GM21529 (cell line): ENCODE measurements at regions not wholly inside any gene's neighbourhood (a gene's known extent, or its start where the extent isn't known, plus 50 kb on each side); places are given as distances from the start of the nearest gene placed in this dataset.
"Not testable (repeated sequence)": the region's sequence is repeated elsewhere in the genome, so short reads cannot be mapped to it uniquely, and the experiment has no call there.

Experiments
- ATAC-seq: cut with Tn5 transposase; IDR thresholded peaks from one replicate; pipeline ENCODE4 v1.9.1; 2021; ENCODE audit not compliant: unreplicated experiment

DNA sequence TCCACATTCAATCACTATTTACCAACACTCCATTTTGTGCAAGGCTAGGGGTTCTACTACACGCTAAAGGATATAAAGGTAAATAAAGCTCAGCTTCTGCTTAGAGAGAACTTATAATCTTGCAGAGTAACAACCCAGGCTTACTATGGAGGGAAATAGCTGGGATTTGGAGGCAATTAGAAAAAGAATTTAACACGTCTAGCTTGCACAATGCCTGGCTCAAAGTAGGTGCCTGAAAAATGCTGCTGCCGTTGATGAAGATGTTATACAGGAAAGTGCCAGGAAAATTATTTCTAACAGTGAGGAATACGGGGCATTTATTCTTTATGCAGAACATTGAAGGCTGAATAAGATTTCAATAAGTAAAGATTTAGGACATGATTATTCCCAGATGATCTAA lies 214.2 kb downstream of the KITLG start:
- no peak for ATAC-seq

DNA sequence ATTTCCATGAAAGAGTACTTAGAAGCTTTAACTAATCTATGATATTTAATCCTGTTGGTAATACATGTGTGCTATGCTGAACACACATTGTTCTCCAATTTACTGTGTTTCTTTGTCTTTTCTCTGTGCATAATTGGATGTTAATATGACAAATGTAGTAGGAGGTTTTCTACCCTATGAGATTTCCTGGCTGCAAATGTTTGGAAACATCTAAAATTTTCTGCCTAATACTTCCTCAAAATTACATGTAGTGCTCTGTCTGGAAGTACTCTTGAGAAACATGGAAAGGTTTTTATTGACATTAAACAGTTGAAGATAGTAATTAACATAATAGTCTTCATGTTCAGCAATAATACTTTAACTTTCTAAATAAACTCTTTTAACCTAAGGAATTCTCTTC lies 213.0 kb downstream of the KITLG start:
- ATAC-seq: no peak

DNA sequence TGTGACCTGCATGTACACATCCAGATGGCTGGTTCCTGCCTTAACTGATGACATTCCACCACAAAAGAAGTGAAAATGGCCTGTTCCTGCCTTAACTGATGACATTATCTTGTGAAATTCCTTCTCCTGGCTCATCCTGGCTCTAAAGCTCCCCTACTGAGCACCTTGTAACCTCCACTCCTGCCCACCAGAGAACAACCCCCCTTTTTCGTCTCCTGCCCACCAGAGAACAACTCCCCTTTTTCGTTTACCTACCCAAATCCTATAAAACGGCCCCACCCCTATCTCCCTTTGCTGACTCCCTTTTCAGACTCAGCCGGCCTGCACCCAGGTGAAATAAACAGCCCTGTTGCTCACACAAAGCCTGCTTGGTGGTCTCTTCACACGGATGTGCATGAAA lies 212.2 kb downstream of the KITLG start:
- not testable (repeated sequence) for ATAC-seq

DNA sequence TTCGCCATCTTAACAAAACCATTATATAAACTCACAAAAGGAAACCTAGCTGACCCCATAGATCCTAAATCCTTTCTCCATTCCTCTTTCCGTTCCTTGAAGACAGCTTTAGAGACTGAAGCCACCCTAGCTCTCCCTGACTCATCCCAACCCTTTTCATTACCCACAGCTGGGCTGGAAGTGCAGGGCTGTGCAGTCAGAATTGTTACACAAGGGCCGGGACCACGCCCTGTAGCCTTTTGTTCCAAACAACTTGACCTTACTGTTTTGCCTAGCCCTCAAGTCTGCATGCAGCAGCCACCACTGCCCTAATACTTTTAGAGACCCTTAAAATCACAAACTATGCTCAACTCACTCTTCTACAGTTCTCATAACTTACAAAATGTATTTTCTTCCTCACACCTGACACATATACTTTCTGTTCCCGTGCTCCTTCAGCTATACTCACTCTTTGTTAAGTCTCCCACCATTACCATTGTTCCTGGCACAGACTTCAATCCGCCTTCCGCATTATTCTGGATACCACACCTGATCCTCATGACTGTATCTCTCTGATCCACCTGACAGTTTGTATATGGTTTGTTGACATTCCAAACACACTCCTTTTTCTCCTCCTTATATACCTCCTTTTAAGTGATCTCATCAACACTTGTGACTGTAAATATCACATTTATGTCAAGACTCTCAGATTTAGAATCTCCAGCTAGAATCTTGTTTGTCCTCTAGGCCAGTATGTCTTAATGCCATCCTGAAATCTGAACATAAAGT lies 208.7 kb downstream of the KITLG start:
- ATAC-seq: no peak

DNA sequence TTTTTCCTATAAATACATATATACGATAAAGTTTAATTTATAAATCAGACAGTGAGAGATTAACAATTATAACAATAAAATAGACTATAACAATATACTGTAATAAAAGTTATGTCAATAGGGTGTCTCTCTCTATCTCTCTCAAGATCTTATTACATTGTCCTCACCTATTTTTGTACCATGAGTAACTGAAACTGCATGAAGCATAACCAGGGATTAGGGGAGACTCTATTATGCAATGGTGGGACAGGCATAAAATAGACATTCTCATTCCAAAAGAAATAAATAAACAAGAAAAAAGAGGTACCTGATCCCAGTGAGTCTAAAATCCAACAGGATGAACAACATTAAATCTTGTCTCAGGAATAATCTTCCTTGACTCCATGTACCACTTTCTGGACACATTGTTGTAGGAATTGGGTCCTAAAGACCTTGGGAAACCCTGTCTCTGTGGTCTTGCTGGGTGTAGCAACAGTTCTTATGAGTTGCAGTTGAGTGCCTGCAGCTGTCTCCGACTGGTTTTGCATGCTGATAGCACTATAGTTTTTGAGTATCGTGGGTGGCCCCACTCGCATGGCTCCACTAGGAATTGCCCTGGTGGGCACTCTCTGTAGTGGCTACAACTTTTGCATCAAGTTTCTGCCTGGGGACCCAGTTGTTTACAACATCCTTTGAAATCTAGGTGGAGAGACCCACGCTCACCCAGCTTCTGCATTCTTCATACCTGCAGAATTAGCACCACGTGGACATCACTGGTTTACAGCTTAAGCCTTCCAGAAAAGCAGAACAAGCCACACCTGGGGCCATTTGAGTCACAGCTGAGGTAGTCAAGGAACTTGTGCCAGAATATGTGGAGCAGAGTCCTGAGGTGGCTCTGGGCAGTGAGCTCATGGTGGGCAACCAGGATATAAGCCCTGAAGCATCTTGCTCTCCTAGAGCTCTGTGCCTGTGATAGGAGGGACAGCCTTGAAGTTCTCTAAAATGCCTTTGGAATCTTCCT lies 204.7 kb downstream of the KITLG start:
- ATAC-seq: no peak

DNA sequence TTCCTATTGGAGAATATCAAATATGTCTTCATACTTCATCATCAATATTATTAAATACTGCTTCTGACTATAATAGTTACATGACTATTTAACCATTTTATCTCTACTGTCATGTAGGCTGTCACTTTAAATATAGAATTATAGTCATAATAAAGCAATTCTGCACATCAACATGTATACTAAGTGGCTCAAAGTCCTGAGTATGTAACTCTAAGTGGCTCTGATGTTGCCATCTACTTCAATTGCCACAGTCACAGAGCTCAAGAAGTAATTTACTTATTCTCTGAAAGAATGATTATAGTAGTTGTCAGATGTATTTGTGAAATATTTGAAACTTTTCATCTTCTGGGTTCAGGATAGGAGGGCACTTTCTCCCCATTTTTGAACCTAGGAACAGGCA lies 202.3 kb downstream of the KITLG start:
- ATAC-seq: no peak

DNA sequence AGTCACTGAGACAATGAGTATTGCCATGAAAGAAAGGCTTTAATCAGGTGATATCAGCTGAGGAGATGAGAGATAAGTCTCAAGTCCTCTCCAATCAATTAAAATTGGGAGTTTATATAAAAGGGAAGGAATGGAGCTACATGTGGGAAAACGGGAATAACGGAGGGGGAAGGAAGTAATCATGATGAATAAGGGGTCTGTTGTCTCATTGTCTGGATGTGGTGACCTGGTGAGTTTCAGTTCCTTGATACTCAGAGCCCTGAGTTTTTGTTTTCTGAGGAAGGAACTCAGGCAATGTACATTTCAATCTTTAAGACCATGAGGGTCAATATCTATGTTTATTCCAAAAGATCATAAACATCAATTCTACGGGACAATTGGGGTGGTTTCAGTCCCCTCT lies 198.8 kb downstream of the KITLG start:
- no peak for ATAC-seq

DNA sequence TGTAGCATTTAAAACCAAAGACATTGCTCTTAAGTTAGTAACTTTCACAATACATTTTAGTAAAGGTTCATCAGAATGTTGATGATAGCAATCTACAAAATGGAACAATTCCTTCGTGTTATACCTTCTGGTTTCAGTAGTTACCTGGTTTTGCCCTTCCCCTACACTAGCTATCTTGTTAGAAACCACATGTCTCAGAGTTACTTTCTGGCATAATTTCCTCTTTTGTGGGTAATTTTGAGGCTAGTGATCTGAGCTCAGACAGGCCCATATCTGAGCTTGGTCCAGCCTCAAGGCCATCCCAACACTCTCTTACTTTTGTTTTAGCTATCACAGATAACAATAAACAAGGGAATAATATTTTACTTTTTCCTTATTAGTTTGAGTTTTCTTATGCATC lies 196.9 kb downstream of the KITLG start:
- peak; percentile 55 for ATAC-seq

DNA sequence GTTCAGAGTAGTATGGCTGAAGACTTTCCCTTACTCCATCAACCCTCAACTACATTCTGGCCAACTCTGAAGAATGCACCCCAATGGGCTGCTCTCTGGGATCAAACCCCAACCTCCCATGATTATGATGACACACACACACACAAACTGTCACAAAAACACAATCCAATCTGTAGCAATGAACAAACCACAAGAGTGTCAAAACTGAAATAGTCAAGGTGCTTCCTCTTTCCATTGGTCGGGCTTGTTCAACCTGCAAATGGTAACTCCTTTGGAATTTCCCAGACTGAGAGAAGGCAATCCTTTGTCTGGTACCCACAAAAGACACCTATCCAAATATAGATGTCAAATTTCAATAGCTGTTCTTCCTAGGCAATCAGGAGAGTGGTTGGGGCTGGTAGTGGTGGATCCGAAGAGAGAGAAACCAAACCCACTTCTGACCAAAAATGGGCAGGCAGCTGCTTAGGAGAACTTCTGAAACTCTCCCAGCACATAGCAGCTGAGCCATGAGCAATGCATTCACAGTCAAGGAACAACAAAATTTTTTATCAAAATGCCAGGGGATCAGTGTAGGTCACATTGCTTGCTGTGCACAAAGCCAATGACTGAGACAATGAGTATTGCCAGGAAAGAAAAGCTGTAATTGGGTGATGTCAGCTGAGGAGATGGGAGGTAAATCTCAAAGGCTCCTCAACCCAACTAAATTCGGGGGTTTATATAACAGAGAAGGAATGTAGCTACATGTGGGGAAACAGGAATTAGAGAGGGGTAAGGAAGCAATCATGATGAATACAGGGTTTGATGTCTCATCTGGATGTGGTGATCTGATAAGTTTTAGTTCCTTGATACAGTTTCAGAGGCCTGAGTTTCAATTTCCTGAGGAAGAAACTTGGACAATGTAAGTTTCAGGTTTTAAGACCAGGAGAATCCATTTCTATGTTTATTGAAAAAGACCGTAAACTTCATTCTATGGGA lies 191.4 kb downstream of the KITLG start:
- peak; percentile 33 for ATAC-seq

DNA sequence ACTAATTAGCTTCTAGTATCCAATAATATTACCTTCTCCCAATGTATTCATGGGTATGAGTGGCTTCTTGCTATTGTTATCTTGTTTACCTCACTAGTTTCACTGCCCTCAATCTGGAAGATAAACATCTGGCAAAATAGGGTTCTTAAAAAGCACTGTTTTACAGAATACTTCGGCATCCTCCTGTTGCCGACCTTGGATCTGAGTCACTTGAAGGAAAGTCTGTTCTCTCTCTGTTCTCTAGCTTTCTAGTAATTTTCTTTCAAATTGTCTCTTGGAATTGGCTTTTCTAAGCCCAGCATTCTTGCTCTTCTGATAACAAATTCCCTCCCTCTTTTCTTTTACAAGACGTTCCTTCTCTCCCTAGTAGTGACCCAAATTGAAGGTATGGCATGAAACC lies 189.5 kb downstream of the KITLG start:
- no peak for ATAC-seq

DNA sequence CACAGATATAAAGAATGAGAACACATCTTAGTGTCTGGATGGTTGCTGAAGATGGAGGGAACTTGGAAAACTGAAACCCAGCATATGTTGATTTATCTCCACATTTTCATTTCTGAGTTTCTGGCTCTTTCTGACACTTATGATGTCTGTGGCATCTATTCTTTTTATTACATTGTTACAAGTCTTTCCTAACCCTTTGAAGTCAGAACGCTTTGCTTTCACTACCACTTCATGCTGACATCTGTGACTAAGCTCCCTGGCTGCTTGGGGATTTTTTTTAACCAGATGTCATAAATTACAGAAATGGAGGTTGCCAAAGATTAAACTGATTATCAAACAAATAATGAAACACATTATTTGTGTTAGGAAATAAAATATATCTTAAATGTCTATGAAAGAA lies 188.7 kb downstream of the KITLG start:
- ATAC-seq: peak; percentile 50

DNA sequence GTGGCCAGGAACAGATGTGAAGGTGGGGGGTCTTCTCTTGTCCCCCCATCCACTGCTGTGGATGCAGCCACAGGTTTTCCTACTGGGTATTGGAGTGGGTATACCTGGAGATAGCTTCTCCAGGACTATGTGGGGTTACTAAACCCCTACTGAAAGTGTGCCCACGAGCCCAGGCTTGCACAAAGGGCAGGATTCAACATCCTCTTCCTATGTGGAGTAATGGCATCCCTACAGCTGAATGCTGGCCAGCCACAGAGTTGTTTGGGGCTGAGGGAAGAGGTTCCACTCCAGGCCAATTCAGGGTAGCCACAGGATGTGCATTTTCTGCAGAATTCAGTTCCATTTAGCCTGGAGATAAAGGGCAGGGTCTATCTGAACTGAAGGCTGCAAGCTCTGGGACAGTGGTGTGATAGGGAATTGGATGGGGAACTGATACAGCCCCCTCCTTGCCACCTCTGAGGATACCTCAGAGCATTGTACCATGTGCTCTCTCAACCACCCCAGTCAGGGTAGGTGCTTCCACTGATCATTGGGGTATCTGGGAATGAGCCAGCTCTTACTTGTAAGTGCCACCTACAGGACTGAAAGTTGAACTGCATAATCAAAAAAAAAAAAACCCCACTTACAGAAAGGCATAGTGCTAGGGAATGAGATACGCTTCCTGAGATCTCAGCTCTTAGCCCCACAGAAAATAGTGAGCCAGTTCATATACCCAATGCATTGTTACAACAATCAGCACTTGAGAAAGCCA lies 187.1 kb downstream of the KITLG start:
- ATAC-seq: peak; percentile 49

DNA sequence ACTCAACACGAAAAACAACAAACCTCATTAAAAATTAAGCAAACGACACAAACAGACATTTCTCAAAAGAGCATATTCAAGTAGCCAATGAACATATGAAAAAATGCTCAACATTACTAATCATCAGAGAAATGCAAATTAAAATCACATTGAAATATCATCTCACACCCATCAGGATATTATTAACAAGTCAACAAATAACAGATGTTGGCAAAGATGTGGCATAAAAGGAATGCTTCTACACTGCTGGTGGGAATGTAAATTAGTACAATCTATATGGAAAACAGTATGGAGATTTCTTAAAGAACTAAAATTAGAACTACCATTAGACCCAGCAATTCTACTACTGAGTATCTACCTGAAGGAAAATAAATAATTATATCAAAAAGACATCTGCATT lies 182.2 kb downstream of the KITLG start:
- ATAC-seq: no peak

DNA sequence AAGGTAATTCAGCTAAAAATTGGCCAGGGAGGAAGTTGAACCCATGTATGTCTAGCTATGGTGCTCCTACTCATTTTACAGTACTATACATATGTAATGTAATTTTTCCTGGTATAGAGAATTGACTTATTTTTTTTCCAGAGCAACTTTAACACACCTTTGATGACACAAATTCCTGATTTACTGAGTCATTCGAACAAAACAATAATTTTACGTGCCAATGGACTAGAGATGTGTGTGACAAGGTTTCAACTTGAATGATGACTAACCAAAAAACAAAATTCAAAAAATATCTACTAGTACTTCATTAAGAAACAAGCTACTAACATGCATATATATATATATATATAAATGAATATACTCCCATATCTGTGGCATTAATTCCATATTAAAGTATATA lies 180.5 kb downstream of the KITLG start:
- no peak for ATAC-seq

DNA sequence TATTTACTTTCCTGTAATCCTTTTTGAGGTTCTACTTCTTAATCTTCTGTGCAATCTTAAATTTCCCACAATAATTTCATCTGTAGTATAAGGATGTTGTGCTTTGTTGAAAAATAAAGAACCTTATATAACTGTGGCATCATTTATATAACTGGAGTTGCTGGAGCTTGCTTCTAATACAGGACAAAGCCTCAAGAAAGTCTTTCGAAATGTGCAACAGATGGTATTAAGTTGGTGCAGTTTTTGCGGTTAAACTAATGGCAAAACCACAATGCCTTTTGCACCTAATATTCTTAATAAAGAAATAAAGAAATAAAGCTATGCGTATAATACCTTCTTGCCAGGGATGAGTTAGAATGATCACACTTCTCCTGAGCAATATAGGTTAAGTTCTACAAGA lies 180.0 kb downstream of the KITLG start:
- no peak for ATAC-seq

DNA sequence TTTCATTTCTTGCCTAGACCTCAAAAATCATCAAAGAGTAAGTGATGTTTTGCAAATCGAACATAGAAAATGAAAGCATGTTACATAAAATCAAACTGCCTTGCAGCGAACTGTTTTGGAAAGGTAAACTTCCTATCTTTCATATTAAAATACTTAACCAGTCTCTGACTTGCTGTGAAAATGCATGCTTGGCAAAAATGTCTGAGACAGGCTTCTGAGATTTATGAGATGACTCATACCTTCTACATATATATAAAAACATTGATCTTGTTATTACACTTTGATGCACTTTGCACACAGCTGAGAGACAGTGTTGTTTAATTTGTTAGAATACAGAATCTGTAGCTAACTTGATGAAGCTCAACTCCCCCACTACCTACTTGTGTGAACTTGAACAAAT lies 179.1 kb downstream of the KITLG start:
- no peak for ATAC-seq

DNA sequence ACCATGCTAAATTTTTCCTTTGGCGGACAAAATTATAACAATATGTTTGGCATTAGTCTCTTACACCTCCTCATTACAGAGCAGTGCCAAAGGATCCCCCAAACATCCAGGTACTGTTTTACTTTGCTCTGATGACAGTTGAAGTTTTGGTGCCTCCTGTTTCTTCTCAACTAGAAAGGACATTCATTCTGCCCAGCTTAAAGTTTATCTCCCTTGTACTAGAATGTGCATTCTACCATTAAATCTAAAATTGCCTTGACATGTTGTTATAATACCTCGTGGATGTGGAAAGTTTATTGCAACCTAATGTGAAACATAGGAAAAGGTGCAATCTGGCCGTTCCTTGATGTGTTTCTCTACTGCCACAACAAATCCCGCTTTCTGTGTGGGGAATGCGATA lies 173.4 kb downstream of the KITLG start:
- no peak for ATAC-seq

DNA sequence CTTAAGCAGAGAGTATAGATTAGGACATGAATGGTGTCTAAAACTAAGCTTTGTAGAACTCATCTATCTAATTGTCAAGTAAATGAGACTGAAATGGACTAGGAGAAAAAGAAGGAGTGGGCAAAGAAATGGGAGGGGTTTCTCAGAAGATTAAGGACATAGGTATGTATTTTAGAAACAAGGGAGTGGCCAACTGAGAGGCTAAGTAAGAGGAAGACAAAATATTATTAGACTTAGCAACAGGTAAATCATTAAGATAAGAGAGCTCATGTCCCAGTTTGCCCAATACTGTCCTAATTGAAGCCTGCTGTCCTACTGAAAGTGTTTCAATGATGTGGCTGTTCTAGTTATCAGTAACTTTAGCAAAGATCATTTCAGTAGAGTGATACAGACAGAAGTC lies 171.4 kb downstream of the KITLG start:
- no peak for ATAC-seq

DNA sequence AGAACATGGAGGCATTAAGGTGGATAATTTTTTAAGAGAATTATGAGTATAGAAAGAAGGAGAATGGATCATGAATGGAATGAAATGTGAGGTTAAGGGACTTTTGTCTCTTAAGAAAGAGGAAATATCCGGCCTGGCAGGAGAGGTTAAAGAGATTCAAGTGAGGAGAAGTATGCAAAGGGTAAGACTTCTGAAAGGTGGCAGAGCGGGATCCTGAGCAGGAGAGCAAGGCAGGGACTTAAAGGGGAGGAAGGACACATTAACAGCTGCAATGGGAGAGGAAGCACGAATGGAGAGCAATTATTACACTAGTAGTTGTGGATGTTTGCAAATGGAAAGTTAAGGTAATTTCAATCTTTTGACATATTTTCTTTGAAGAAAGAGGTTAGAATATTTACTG lies 171.0 kb downstream of the KITLG start:
- no peak for ATAC-seq

DNA sequence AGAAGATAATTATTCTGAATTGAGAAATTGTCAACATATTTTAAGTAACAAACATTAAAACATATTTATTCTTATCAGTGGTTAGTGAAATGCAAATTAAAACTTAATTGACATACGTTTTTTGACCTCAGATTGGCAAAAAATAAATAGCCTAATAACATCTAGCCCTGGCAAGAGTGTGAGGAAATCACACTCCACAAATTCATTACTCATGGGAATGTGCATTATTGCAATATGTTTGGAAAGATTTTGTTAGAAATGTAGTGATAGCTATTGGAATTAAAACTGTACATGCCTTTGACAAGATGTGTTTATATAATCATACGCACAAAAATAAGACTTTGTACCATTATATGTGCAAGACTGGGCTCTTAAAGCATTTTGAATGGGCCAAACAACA lies 168.6 kb downstream of the KITLG start:
- ATAC-seq: no peak
